ENCODE measurements at regions not wholly inside any gene's neighbourhood (a gene's known extent, or its start where the extent isn't known, plus 50 kb on each side); places are given as distances from the start of the nearest gene placed in this dataset.

- no peak for TF ChIP-seq GATA2 (IDR thresholded peaks at IDR 0.05; ENCODE audit: low read depth, low read length)
- TF ChIP-seq GATA3 (IDR thresholded peaks at IDR 0.05; ENCODE audit: low read depth, low read length): no peak
Observed at GRCh38 chr12:125956186-125956585, 891.0 kb downstream of the AACS start.

All from SH-SY5Y (cell line).